ENCODE measurements at regions not wholly inside any gene's neighbourhood (a gene's known extent, or its start where the extent isn't known, plus 50 kb on each side); places are given as distances from the start of the nearest gene placed in this dataset.
"Not testable (repeated sequence)": the region's sequence is repeated elsewhere in the genome, so short reads cannot be mapped to it uniquely, and the experiment has no call there.

- TF ChIP-seq, protein P1, sequence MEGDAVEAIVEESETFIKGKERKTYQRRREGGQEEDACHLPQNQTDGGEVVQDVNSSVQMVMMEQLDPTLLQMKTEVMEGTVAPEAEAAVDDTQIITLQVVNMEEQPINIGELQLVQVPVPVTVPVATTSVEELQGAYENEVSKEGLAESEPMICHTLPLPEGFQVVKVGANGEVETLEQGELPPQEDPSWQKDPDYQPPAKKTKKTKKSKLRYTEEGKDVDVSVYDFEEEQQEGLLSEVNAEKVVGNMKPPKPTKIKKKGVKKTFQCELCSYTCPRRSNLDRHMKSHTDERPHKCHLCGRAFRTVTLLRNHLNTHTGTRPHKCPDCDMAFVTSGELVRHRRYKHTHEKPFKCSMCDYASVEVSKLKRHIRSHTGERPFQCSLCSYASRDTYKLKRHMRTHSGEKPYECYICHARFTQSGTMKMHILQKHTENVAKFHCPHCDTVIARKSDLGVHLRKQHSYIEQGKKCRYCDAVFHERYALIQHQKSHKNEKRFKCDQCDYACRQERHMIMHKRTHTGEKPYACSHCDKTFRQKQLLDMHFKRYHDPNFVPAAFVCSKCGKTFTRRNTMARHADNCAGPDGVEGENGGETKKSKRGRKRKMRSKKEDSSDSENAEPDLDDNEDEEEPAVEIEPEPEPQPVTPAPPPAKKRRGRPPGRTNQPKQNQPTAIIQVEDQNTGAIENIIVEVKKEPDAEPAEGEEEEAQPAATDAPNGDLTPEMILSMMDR (conservative IDR thresholded peaks at IDR 0.05; ENCODE audit: low read length) = no peak
- DNase-seq (ENCODE audit: low read depth) = no peak
- H3K4me3 ChIP-seq (ENCODE audit: low read length) = no peak overlapping the region
These were observed 548.3 kb downstream of the MN1 start for GRCh38 chr22:27253108-27253902.

DNA sequence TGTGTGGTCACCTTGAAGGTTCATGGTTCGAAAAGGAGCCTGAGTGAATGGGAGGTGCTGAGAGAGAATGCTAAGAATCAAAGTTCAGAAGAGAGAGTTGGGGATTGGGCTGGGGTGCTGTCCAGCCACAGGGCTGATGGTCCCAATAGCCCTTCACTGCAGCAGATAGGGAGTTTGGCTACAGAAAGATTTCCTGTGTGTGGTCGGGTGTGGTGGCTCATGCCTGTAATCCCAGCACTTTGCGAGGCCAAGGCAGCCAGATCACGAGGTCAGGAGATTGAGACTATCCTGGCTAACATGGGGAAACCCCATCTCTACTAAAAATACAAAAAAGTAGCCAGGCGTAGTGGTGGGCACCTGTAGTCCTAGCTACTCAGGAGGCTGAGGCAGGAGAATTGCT lies 547.5 kb downstream of the MN1 start:
- DNase-seq (ENCODE audit: low read depth); H3K4me3 ChIP-seq (ENCODE audit: low read length): not testable (repeated sequence)

DNA sequence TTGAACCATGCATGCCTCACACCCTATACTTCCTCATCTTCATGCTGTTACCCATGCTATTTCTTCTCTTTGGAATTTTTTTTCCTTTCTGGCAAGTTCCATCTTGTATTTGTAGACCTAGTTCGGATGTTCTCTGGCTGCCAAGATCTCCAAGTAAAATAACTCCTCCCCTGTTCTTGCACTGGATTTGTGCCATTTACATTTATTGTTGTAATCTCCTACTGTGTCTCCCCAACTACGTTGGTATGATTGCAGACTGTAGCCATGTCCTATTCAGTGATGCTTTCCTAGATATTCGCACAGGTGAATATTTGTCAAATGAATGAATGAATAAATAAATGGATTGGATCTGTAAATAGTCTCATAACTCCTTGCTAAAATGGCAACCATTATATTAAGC lies 546.0 kb downstream of the MN1 start:
- no peak overlapping the region for H3K4me3 ChIP-seq (ENCODE audit: low read length)
- no peak for DNase-seq (ENCODE audit: low read depth)
- TF ChIP-seq, protein P1 (conservative IDR thresholded peaks at IDR 0.05; ENCODE audit: low read length) = no peak

- TF ChIP-seq, protein P1 (conservative IDR thresholded peaks at IDR 0.05; ENCODE audit: low read length) = peak; percentile 20; the same call in 1 of the 2 replicates
- H3K4me3 ChIP-seq (ENCODE audit: low read length) = no peak overlapping the region
- no peak for DNase-seq (ENCODE audit: low read depth)
These were observed 543.6 kb downstream of the MN1 start for GRCh38 chr22:27257987-27258386.

- H3K4me3 ChIP-seq (ENCODE audit: low read length) = no peak overlapping the region
- no peak for DNase-seq (ENCODE audit: low read depth)
- TF ChIP-seq, protein P1 (conservative IDR thresholded peaks at IDR 0.05; ENCODE audit: low read length) = no peak
These were observed 542.9 kb downstream of the MN1 start for GRCh38 chr22:27258616-27259172.

GRCh38 chr22:27259433-27259832 lies 542.1 kb downstream of the MN1 start:
- DNase-seq (ENCODE audit: low read depth) = no peak
- no peak overlapping the region for H3K4me3 ChIP-seq (ENCODE audit: low read length)
- TF ChIP-seq, protein P1 (conservative IDR thresholded peaks at IDR 0.05; ENCODE audit: low read length) = no peak

- DNase-seq (ENCODE audit: low read depth) = no peak
- TF ChIP-seq, protein P1 (conservative IDR thresholded peaks at IDR 0.05; ENCODE audit: low read length) = no peak
- H3K4me3 ChIP-seq (ENCODE audit: low read length) = no peak overlapping the region
These were observed 541.4 kb downstream of the MN1 start for GRCh38 chr22:27260087-27260698.

All from AG10803 (cell line).